ENCODE measurements at regions not wholly inside any gene's neighbourhood (a gene's known extent, or its start where the extent isn't known, plus 50 kb on each side); places are given as distances from the start of the nearest gene placed in this dataset.

GRCh38 chr1:87812871-87813577 is 484.3 kb downstream of the LMO4 start:
- DNase-seq (ENCODE audit: low read depth in 2 of 2) = no peak

GRCh38 chr1:87814573-87814972 is 485.9 kb downstream of the LMO4 start:
- DNase-seq (ENCODE audit: low read depth in 2 of 2) = no peak

GRCh38 chr1:87816646-87817045 is 488.0 kb downstream of the LMO4 start:
- DNase-seq (ENCODE audit: low read depth in 2 of 2) = no peak

GRCh38 chr1:87820668-87821334 is 492.1 kb downstream of the LMO4 start:
- no peak for DNase-seq (ENCODE audit: low read depth in 2 of 2)

GRCh38 chr1:87821335-87821697 is 492.6 kb downstream of the LMO4 start:
- DNase-seq (ENCODE audit: low read depth in 2 of 2) = no peak

GRCh38 chr1:87826681-87827251 is 498.1 kb downstream of the LMO4 start:
- no peak for DNase-seq (ENCODE audit: low read depth in 2 of 2)

GRCh38 chr1:87829360-87829759 is 500.7 kb downstream of the LMO4 start:
- DNase-seq (ENCODE audit: low read depth in 2 of 2) = no peak

- no peak for DNase-seq (ENCODE audit: low read depth in 2 of 2)
Observed at GRCh38 chr1:87830432-87830978, 501.8 kb downstream of the LMO4 start.

- DNase-seq (ENCODE audit: low read depth in 2 of 2) = no peak
Observed at GRCh38 chr1:87833166-87833565, 504.5 kb downstream of the LMO4 start.

GRCh38 chr1:87834151-87834550 is 505.5 kb downstream of the LMO4 start:
- no peak for DNase-seq (ENCODE audit: low read depth in 2 of 2)

GRCh38 chr1:87834941-87835340 is 506.3 kb downstream of the LMO4 start:
- DNase-seq (ENCODE audit: low read depth in 2 of 2) = no peak

- no peak for DNase-seq (ENCODE audit: low read depth in 2 of 2)
Observed at GRCh38 chr1:87840767-87841166, 512.1 kb downstream of the LMO4 start.

GRCh38 chr1:87841332-87841731 is 512.7 kb downstream of the LMO4 start:
- DNase-seq (ENCODE audit: low read depth in 2 of 2) = no peak

- no peak for DNase-seq (ENCODE audit: low read depth in 2 of 2)
Observed at GRCh38 chr1:87842156-87842555, 513.5 kb downstream of the LMO4 start.

GRCh38 chr1:87844251-87844650 is 515.6 kb downstream of the LMO4 start:
- no peak for DNase-seq (ENCODE audit: low read depth in 2 of 2)

- no peak for DNase-seq (ENCODE audit: low read depth in 2 of 2)
Observed at GRCh38 chr1:87851490-87851889, 522.8 kb downstream of the LMO4 start.

- no peak for DNase-seq (ENCODE audit: low read depth in 2 of 2)
Observed at GRCh38 chr1:87852410-87853161, 523.9 kb downstream of the LMO4 start.

- no peak for DNase-seq (ENCODE audit: low read depth in 2 of 2)
Observed at GRCh38 chr1:87853576-87854351, 525.1 kb downstream of the LMO4 start.

- DNase-seq (ENCODE audit: low read depth in 2 of 2) = no peak
Observed at GRCh38 chr1:87863317-87863716, 534.6 kb downstream of the LMO4 start.

GRCh38 chr1:87864676-87865075 is 536.0 kb downstream of the LMO4 start:
- DNase-seq (ENCODE audit: low read depth in 2 of 2) = no peak

- no peak for DNase-seq (ENCODE audit: low read depth in 2 of 2)
Observed at GRCh38 chr1:87866416-87866815, 537.7 kb downstream of the LMO4 start.
